Karpas-422 (cell line): ENCODE measurements at regions not wholly inside any gene's neighbourhood (a gene's known extent, or its start where the extent isn't known, plus 50 kb on each side); places are given as distances from the start of the nearest gene placed in this dataset.

Experiments
- DNase-seq: peaks from one replicate; pipeline ENCODE4 v3.0.0-alpha.2; 2015
- H2AFZ ChIP-seq: fragments of 200-600 bp; sonication (generic); 2 replicates; pipeline ENCODE4 v1.6.1; 2014; ENCODE audit warnings: antibody characterized with exemption, low read length, mixed read lengths
- H3K27ac ChIP-seq: fragments of 200-600 bp; sonication (generic); 2 replicates; pipeline ENCODE4 v1.5.1; 2014; ENCODE audit warnings: mild to moderate bottlenecking, low read length, moderate library complexity
- H3K27me3 ChIP-seq: fragments of 200-600 bp; sonication (generic); 2 replicates; pipeline ENCODE4 v1.6.1; 2014; ENCODE audit warnings: low read length, mixed read lengths
- H3K36me3 ChIP-seq: fragments of 200-600 bp; sonication (generic); 2 replicates; pipeline ENCODE4 v1.6.1; 2014; ENCODE audit warnings: low read length, mixed read lengths; ENCODE audit not compliant: insufficient read depth
- H3K4me1 ChIP-seq: fragments of 200-600 bp; sonication (generic); 2 replicates; pipeline ENCODE4 v1.6.1; 2014; ENCODE audit warnings: mild to moderate bottlenecking, low read length, mixed read lengths
- H3K4me2 ChIP-seq: fragments of 200-600 bp; sonication (generic); 2 replicates; pipeline ENCODE4 v1.6.1; 2014; ENCODE audit warnings: low read length, low read depth, mild to moderate bottlenecking; ENCODE audit not compliant: poor library complexity, severe bottlenecking
- H3K4me3 ChIP-seq: fragments of 200-600 bp; sonication (generic); 2 replicates; pipeline ENCODE4 v1.5.1; 2014; ENCODE audit warnings: mild to moderate bottlenecking, antibody characterized with exemption, low read length, mixed read lengths
- H3K79me2 ChIP-seq: fragments of 200-600 bp; sonication (generic); 2 replicates; pipeline ENCODE4 v1.6.1; 2014; ENCODE audit warnings: mild to moderate bottlenecking, low read length, mixed read lengths
- H3K9ac ChIP-seq: fragments of 200-600 bp; sonication (generic); 2 replicates; pipeline ENCODE4 v1.6.0; 2014; ENCODE audit warnings: low read length
- H3K9me2 ChIP-seq: fragments of 200-600 bp; sonication (generic), shearing (Covaris generic); replicated peaks from 2 replicates; pipeline ENCODE4 v1.6.0; 2014; ENCODE audit warnings: mild to moderate bottlenecking, low read length, moderate library complexity; ENCODE audit not compliant: insufficient read depth
- H3K9me3 ChIP-seq: fragments of 300-700, 200-600 bp; sonication (generic); 2 replicates; pipeline ENCODE4 v1.6.1; 2014; ENCODE audit warnings: low read length, mixed read lengths
- H4K20me1 ChIP-seq: fragments of 200-600 bp; sonication (generic); 2 replicates; pipeline ENCODE4 v1.6.1; 2014; ENCODE audit warnings: mild to moderate bottlenecking, antibody characterized with exemption, low read length, low read depth; ENCODE audit not compliant: insufficient read depth

DNA sequence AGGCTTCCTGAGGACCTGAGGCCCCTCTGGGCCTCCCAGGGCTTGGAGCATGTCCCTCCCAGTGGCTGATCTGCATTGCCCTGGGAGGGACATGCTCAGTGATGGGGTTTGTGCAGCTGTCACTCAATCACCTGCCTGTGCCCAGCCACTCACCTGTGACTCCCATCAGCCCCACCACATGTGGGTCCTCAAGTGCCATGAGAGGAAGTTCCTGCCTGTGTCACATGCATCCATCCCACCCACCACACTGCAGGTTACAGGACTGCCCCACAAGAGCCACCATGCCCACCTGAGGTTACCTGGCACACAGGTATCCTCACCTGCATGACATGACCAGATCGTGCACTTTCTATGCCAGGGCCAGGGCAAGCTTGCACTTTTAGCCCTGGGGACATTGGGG, 80.0 kb downstream of the SCGB2B2 start:
- Histone ChIP-seq H2AFZ (no peak overlapping the region), H4K20me1 (no peaks in the 10 kb centered on the region), H3K36me3 (no peaks in the 10 kb centered on the region), H3K4me3 (no peak overlapping the region), H3K9me2 (no peaks in the 10 kb centered on the region), H3K9me3 (no peaks in the 10 kb centered on the region), H3K27me3 (no peaks in the 10 kb centered on the region), H3K27ac (no peak overlapping the region), H3K79me2 (no peaks in the 10 kb centered on the region), H3K9ac (no peak overlapping the region), H3K4me2 (no peak overlapping the region), H3K4me1 (no peaks in the 10 kb centered on the region)
- no peak for DNase-seq

DNA sequence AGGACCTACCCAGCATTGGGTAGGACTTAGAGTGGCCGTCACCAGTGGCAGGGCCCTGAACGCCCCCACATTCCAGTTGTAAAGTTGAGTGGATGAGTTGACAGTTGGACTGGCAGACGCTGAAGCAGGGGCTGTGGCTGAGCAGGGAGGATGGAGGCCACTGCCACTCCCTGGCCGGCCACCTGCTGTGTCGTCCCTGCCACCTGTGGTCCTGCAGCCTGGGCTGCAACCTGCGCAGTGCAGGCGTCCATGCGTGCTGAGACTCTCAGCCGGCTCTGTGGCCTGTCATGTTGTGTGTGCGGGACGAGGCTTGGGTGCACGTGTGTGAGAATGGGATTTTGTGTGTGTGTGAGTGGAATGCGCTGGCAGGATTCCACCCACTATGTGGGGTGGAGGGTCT, 80.8 kb downstream of the SCGB2B2 start:
- H3K4me3 ChIP-seq: no peak overlapping the region
- no peak overlapping the region for H3K27ac ChIP-seq
- H3K9me3 ChIP-seq: no peaks in the 10 kb centered on the region
- H4K20me1 ChIP-seq: no peaks in the 10 kb centered on the region
- H3K9me2 ChIP-seq: no peaks in the 10 kb centered on the region
- H3K9ac ChIP-seq: no peak overlapping the region
- H3K36me3 ChIP-seq: no peaks in the 10 kb centered on the region
- no peaks in the 10 kb centered on the region for H3K4me1 ChIP-seq
- no peak for DNase-seq
- no peak overlapping the region for H2AFZ ChIP-seq
- no peaks in the 10 kb centered on the region for H3K27me3 ChIP-seq
- H3K79me2 ChIP-seq: no peaks in the 10 kb centered on the region
- H3K4me2 ChIP-seq: no peak overlapping the region

DNA sequence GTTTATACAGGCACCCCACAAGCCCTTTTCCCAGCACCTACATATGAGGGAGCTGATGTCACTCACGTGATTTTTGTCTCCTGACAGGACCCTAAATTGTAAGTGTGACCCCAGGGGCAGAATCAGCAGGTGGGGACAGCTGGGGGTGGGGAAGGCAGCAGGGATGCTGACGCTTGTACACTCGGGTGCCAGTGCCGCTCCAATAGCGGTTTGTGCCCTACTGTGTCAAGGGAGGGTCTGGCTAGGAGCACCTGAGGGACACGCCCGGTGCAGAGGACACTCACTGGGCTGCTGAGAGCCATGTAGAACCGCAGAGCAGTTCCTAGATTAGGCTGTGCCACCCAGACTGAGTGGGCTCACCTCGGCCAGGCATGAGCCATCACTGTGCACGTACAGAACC, 81.3 kb downstream of the SCGB2B2 start:
- H2AFZ ChIP-seq: no peak overlapping the region
- no peak overlapping the region for H3K9ac ChIP-seq
- DNase-seq: no peak
- no peak overlapping the region for H3K4me2 ChIP-seq
- no peaks in the 10 kb centered on the region for H3K36me3 ChIP-seq
- H3K4me1 ChIP-seq: no peaks in the 10 kb centered on the region
- H3K9me3 ChIP-seq: no peaks in the 10 kb centered on the region
- no peaks in the 10 kb centered on the region for H3K79me2 ChIP-seq
- H3K9me2 ChIP-seq: no peaks in the 10 kb centered on the region
- H4K20me1 ChIP-seq: no peaks in the 10 kb centered on the region
- no peaks in the 10 kb centered on the region for H3K27me3 ChIP-seq
- no peak overlapping the region for H3K4me3 ChIP-seq
- H3K27ac ChIP-seq: no peak overlapping the region

DNA sequence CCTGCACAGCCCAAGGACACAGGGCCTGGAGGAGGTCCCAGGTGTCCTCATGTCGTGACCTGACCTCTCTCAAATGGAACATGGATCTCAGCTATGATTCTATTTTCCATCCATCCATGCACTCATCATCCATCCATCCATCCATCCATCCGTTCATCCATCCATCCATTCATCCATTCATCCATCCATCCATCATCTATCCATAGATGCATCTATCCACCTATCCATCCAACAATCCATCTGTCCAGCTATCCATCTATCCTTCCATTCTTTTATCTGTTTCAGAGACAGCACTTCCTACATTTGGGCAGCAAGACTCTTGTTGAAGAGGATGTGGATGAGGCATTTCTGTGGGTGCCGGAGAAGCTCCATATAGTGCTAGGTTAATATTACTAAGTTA, 86.7 kb downstream of the SCGB2B2 start:
- Histone ChIP-seq H3K4me2 (no peak overlapping the region), H3K4me1 (no peaks in the 10 kb centered on the region), H3K9ac (no peak overlapping the region), H3K9me2 (no peaks in the 10 kb centered on the region), H2AFZ (no peak overlapping the region), H3K4me3 (no peak overlapping the region), H3K27me3 (no peaks in the 10 kb centered on the region), H3K9me3 (no peaks in the 10 kb centered on the region), H3K36me3 (no peaks in the 10 kb centered on the region), H4K20me1 (no peaks in the 10 kb centered on the region), H3K79me2 (no peaks in the 10 kb centered on the region), H3K27ac (no peak overlapping the region)
- DNase-seq: no peak

DNA sequence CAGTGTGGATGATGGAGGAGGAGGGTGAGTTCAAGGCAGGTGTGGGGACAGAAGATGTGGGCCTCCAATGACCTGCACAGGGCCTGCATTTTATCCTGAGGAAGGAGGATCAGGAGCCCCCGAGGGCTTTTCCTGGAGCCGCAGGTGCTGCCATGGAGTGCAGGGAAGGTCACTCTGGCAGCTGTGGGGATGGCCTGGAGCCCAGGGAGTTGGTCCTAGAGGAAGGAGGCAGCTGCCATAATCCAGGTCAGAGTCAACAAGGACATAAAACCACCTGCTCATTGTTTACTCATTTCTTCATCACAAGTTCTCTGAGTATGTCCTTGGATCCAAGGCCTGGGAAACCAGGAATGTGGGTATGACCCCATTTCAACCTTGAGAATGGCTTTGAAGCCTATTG, 87.2 kb downstream of the SCGB2B2 start:
- Histone ChIP-seq H2AFZ (no peak overlapping the region), H3K4me2 (no peak overlapping the region), H3K36me3 (no peaks in the 10 kb centered on the region), H3K9ac (no peak overlapping the region), H3K27me3 (no peaks in the 10 kb centered on the region), H3K4me1 (no peaks in the 10 kb centered on the region), H3K9me3 (no peaks in the 10 kb centered on the region), H3K4me3 (no peak overlapping the region), H4K20me1 (no peaks in the 10 kb centered on the region), H3K79me2 (no peaks in the 10 kb centered on the region), H3K27ac (no peak overlapping the region), H3K9me2 (no peaks in the 10 kb centered on the region)
- no peak for DNase-seq

DNA sequence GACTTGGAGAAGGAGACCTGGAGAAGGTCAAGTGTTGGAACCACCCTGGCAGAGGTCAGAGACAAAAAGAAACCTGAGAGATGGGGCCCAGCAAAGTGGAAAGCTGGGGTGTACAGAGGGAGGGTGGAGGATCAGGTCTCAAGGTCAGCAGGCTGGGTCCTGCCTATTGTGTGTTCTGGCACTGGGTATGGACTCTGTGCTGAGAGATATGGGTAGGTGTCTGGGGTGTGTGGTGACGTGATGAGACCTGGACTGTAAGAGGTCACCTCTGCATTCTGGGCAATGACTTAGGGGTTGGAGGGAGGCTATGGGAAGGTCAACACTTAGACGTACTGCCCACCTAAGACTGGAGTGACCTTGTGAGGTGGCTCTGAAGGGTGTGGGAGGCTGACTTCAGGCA, 88.1 kb downstream of the SCGB2B2 start:
- Histone ChIP-seq H3K36me3 (no peaks in the 10 kb centered on the region), H3K9ac (no peak overlapping the region), H3K4me2 (no peak overlapping the region), H3K27me3 (no peaks in the 10 kb centered on the region), H4K20me1 (no peaks in the 10 kb centered on the region), H3K4me3 (no peak overlapping the region), H3K4me1 (no peaks in the 10 kb centered on the region), H3K9me3 (no peaks in the 10 kb centered on the region), H3K9me2 (no peaks in the 10 kb centered on the region), H3K27ac (no peak overlapping the region), H3K79me2 (no peaks in the 10 kb centered on the region), H2AFZ (no peak overlapping the region)
- DNase-seq: no peak

DNA sequence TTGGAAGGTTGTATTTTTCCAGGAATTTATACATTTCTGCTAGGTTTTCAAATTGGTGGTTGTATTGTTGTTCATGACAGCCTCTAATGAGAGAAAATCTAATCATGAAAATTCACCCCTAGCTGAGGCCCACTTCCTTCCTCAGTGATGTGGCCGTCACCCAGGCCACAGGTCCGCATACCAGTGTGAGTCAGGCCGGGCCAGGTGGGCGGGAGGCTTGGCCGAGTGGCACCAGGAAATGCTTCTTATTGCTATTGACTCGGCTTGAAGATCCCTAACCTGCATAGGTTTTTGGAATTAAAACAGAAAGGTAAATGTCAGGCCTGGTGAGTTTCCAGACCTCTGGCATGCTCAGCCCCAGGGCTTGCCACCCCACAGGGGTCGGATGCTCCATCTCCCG, 88.7 kb downstream of the SCGB2B2 start:
- Histone ChIP-seq H4K20me1 (no peaks in the 10 kb centered on the region), H3K36me3 (no peaks in the 10 kb centered on the region), H3K9me2 (no peaks in the 10 kb centered on the region), H3K27me3 (no peaks in the 10 kb centered on the region), H3K27ac (no peak overlapping the region), H3K4me2 (no peak overlapping the region), H2AFZ (no peak overlapping the region), H3K4me3 (no peak overlapping the region), H3K79me2 (no peaks in the 10 kb centered on the region), H3K9ac (no peak overlapping the region), H3K9me3 (no peaks in the 10 kb centered on the region), H3K4me1 (no peaks in the 10 kb centered on the region)
- DNase-seq: no peak

DNA sequence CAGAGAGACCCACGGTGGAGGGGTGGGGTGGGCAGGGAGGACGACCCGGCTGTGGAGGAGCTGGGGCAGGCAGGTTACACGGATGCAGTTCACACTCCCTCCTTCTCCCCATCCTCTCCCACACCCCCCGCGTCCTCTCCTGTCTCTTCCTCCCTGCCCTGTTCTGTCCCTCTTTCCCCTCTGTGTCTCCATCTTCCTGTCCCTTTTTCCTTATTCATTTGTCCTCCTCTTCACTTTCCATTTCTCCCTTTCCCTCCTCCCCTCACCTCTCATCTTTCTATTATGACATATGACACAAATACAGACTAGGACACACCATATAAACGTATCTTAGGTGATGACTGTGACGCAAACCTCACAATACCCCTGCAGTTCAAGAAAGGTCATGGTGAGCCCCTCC, 96.6 kb downstream of the SCGB2B2 start:
- Histone ChIP-seq H3K4me1 (no peaks in the 10 kb centered on the region), H3K9me3 (no peaks in the 10 kb centered on the region), H4K20me1 (no peaks in the 10 kb centered on the region), H3K4me2 (no peak overlapping the region), H3K9me2 (no peaks in the 10 kb centered on the region), H3K79me2 (no peaks in the 10 kb centered on the region), H3K27ac (no peak overlapping the region), H2AFZ (no peak overlapping the region), H3K27me3 (no peaks in the 10 kb centered on the region), H3K36me3 (no peaks in the 10 kb centered on the region), H3K9ac (no peak overlapping the region), H3K4me3 (no peak overlapping the region)
- no peak for DNase-seq

DNA sequence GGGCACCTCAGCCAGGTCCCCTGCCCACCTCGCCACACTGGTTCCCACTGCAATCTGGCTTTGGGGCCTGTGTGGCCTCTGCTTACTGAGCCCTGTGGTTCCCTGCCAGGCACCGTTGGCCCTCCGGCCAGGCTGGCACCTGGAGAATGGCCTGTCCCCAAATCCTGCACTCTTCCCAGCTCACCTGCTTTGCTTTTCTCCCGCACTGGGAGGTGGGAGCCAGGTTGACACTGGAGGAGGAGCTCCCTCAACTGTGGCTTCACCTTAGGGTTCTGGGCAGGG, 97.0 kb downstream of the SCGB2B2 start:
- Histone ChIP-seq H3K4me1 (no peaks in the 10 kb centered on the region), H4K20me1 (no peaks in the 10 kb centered on the region), H3K4me2 (no peak overlapping the region), H3K27ac (no peak overlapping the region), H3K9me2 (no peaks in the 10 kb centered on the region), H3K79me2 (no peaks in the 10 kb centered on the region), H3K9me3 (no peaks in the 10 kb centered on the region), H3K4me3 (no peak overlapping the region), H2AFZ (no peak overlapping the region), H3K36me3 (no peaks in the 10 kb centered on the region), H3K9ac (no peak overlapping the region), H3K27me3 (no peaks in the 10 kb centered on the region)
- DNase-seq: no peak
